ENCODE measurements at regions not wholly inside any gene's neighbourhood (a gene's known extent, or its start where the extent isn't known, plus 50 kb on each side); places are given as distances from the start of the nearest gene placed in this dataset.
"Not testable (repeated sequence)": the region's sequence is repeated elsewhere in the genome, so short reads cannot be mapped to it uniquely, and the experiment has no call there.

- DNase-seq (ENCODE audit: low read depth in 2 of 2) = no peak
These were observed 258.5 kb downstream of the PDCD6IP start for GRCh38 chr3:34056951-34057390.

GRCh38 chr3:34060995-34061394 lies 262.6 kb downstream of the PDCD6IP start:
- not testable (repeated sequence) for DNase-seq (ENCODE audit: low read depth in 2 of 2)

GRCh38 chr3:34065901-34066300 lies 267.5 kb downstream of the PDCD6IP start:
- no peak for DNase-seq (ENCODE audit: low read depth in 2 of 2)

GRCh38 chr3:34066328-34066727 lies 267.9 kb downstream of the PDCD6IP start:
- no peak for DNase-seq (ENCODE audit: low read depth in 2 of 2)

GRCh38 chr3:34066999-34067398 lies 268.6 kb downstream of the PDCD6IP start:
- no peak for DNase-seq (ENCODE audit: low read depth in 2 of 2)

GRCh38 chr3:34067536-34068051 lies 269.2 kb downstream of the PDCD6IP start:
- no peak for DNase-seq (ENCODE audit: low read depth in 2 of 2)

- no peak for DNase-seq (ENCODE audit: low read depth in 2 of 2)
These were observed 270.1 kb downstream of the PDCD6IP start for GRCh38 chr3:34068505-34068904.

GRCh38 chr3:34070831-34071585 lies 272.6 kb downstream of the PDCD6IP start:
- no peak for DNase-seq (ENCODE audit: low read depth in 2 of 2)

GRCh38 chr3:34072297-34072696 lies 273.9 kb downstream of the PDCD6IP start:
- DNase-seq (ENCODE audit: low read depth in 2 of 2) = no peak

GRCh38 chr3:34073111-34073510 lies 274.7 kb downstream of the PDCD6IP start:
- no peak for DNase-seq (ENCODE audit: low read depth in 2 of 2)

GRCh38 chr3:34073961-34074360 lies 275.5 kb downstream of the PDCD6IP start:
- no peak for DNase-seq (ENCODE audit: low read depth in 2 of 2)

GRCh38 chr3:34075975-34076374 lies 277.5 kb downstream of the PDCD6IP start:
- DNase-seq (ENCODE audit: low read depth in 2 of 2) = no peak

GRCh38 chr3:34077417-34078195 lies 279.2 kb downstream of the PDCD6IP start:
- DNase-seq (ENCODE audit: low read depth in 2 of 2) = no peak

- no peak for DNase-seq (ENCODE audit: low read depth in 2 of 2)
These were observed 280.0 kb downstream of the PDCD6IP start for GRCh38 chr3:34078418-34078817.

GRCh38 chr3:34079849-34080248 lies 281.4 kb downstream of the PDCD6IP start:
- not testable (repeated sequence) for DNase-seq (ENCODE audit: low read depth in 2 of 2)

- DNase-seq (ENCODE audit: low read depth in 2 of 2) = not testable (repeated sequence)
These were observed 291.9 kb downstream of the PDCD6IP start for GRCh38 chr3:34090379-34090778.

GRCh38 chr3:34090876-34091275 lies 292.4 kb downstream of the PDCD6IP start:
- no peak for DNase-seq (ENCODE audit: low read depth in 2 of 2)

GRCh38 chr3:34094280-34094679 lies 295.9 kb downstream of the PDCD6IP start:
- not testable (repeated sequence) for DNase-seq (ENCODE audit: low read depth in 2 of 2)

GRCh38 chr3:34102288-34102687 lies 303.9 kb downstream of the PDCD6IP start:
- no peak for DNase-seq (ENCODE audit: low read depth in 2 of 2)

GRCh38 chr3:34106379-34106778 lies 307.9 kb downstream of the PDCD6IP start:
- no peak for DNase-seq (ENCODE audit: low read depth in 2 of 2)

GRCh38 chr3:34106879-34107278 lies 308.4 kb downstream of the PDCD6IP start:
- DNase-seq (ENCODE audit: low read depth in 2 of 2) = no peak

- DNase-seq (ENCODE audit: low read depth in 2 of 2) = no peak
These were observed 309.2 kb downstream of the PDCD6IP start for GRCh38 chr3:34107669-34108068.

- no peak for DNase-seq (ENCODE audit: low read depth in 2 of 2)
These were observed 310.6 kb downstream of the PDCD6IP start for GRCh38 chr3:34109021-34109420.

All from activated CD8-positive, alpha-beta memory T cell treated with anti-CD3 and anti-CD28 coated beads for 4 hours (primary cell).